Spleen (tissue), 11 donors: ENCODE measurements at regions not wholly inside any gene's neighbourhood (a gene's known extent, or its start where the extent isn't known, plus 50 kb on each side); places are given as distances from the start of the nearest gene placed in this dataset.

Experiments
- DNase-seq: peaks from one replicate; pipeline ENCODE4 v3.0.0-alpha.2; 2020
- H3K27ac ChIP-seq, 8 donors: fragments of 200-600 bp; sonication (generic) in 7 of 8; 1 replicate in 4 of 8; 2 replicates in 4 of 8; pipeline versions ENCODE4 v1.5.0 to v1.8.0; 2016 to 2021; ENCODE audit warnings: inconsistent platforms in 4 of 8, mild to moderate bottlenecking in 4 of 8, moderate library complexity in 1 of 8
- H3K27me3 ChIP-seq, 7 donors: fragments of 200-600 bp; sonication (generic) in 6 of 7; replicated peaks in 1 of 7; 1 replicate in 4 of 7; 2 replicates in 3 of 7; pipeline versions ENCODE4 v1.5.0 to v1.8.0; 2016 to 2021; ENCODE audit warnings: inconsistent platforms in 3 of 7, mild to moderate bottlenecking in 1 of 7
- H3K36me3 ChIP-seq, 6 donors: fragments of 200-600 bp; sonication (generic) in 5 of 6; 1 replicate in 4 of 6; 2 replicates in 2 of 6; pipeline versions ENCODE4 v1.5.0 to v1.8.0; 2016 to 2021; ENCODE audit warnings: inconsistent platforms in 2 of 6
- H3K4me1 ChIP-seq, 6 donors: fragments of 200-600 bp; sonication (generic) in 5 of 6; 1 replicate in 3 of 6; 2 replicates in 3 of 6; pipeline versions ENCODE4 v1.5.0 to v1.8.0; 2016 to 2021; ENCODE audit warnings: inconsistent platforms in 3 of 6
- H3K4me3 ChIP-seq, 8 donors: fragments of 200-600 bp; sonication (generic) in 7 of 8; 1 replicate in 4 of 8; 2 replicates in 4 of 8; pipeline versions ENCODE4 v1.5.0 to v1.8.0; 2016 to 2021; ENCODE audit warnings: inconsistent platforms in 4 of 8, mild to moderate bottlenecking in 4 of 8, moderate library complexity in 2 of 8
- H3K9me3 ChIP-seq, 8 donors: fragments of 200-600 bp; sonication (generic) in 7 of 8; 1 replicate in 4 of 8; 2 replicates in 4 of 8; pipeline versions ENCODE4 v1.5.0 to v1.8.0; 2016 to 2021; ENCODE audit warnings: inconsistent platforms in 4 of 8
- CTCF ChIP-seq, 11 experiments: fragments of 200-600 bp in 7 of 11; fragments of 450-650 bp in 4 of 11; sonication (generic) in 4 of 11; IDR thresholded peaks in 8 of 11; conservative IDR thresholded peaks in 3 of 11; 1 replicate in 7 of 11; 2 replicates in 4 of 11; pipeline versions ENCODE4 v1.4.0 to v1.8.0; 2016 to 2021; ENCODE audit warnings: antibody characterized with exemption in 11 of 11, inconsistent platforms in 4 of 11, mild to moderate bottlenecking in 1 of 11
- POLR2A ChIP-seq, 3 donors: fragments of 450-650 bp; IDR thresholded peaks; one replicate each; pipeline ENCODE4 v1.5.1; 2017; ENCODE audit warnings: antibody characterized with exemption in 3 of 3, mild to moderate bottlenecking in 1 of 3
- POLR2AphosphoS5 ChIP-seq, 3 donors: sonication (generic); formaldehyde crosslinking; IDR thresholded peaks; one replicate each; pipeline ENCODE4 v1.5.1; 2017; ENCODE audit warnings: antibody characterized with exemption in 3 of 3
- WGBS, 5 donors: extraction: QIAGEN DNeasy Blood & Tissue Kit in 3 of 5; methylation state at CpG; one replicate each; pipeline versions ENCODE4 v1.1.5 to v1.1.7; 2013 to 2018; 5-methylcytosine and 5-hydroxymethylcytosine counted together
- intact Hi-C: fragments of 100-400 bp; cut with DNase I; formaldehyde crosslinking; loops from one replicate; pipeline ENCODE4 v1.15.0; 2023; ENCODE audit warnings: low total_unique reads
- donor health status: healthy with polysubstance abuse.
- donor health status: DM: no; HTN: no; CAD: no; lungs with moderate emphysema.
- donor health status: DM: no; HTN: no; CAD: no.
- donor health status: Bipolar disorder and iron deficiency.
- donor health status: healthy.
- donor health status: DM: no; HTN: no; CAD: no.
- donor health status: DM: yes; HTN: yes; CAD: no.

GRCh38 chr6:144806222-144806621 lies 521.1 kb downstream of the UTRN start:
- no peak for DNase-seq
- no peak overlapping the region for H3K4me3 ChIP-seq
- H3K27ac ChIP-seq = no peak overlapping the region
- intact Hi-C loops = no loop called here
- no peaks in the 10 kb centered on the region for H3K27me3 ChIP-seq
- H3K4me1 ChIP-seq = peaks cover 0 to 4% (median 0%) of the 10 kb centered on the region in 6 donors
- TF ChIP-seq CTCF (IDR thresholded peaks at IDR 0.05 in 8 of 11, conservative IDR thresholded peaks at IDR 0.05 in 3 of 11) (no peak), POLR2AphosphoS5 (IDR thresholded peaks at IDR 0.05) (no peak), POLR2A (IDR thresholded peaks at IDR 0.05) (no peak)
- no peaks in the 10 kb centered on the region for H3K9me3 ChIP-seq
- H3K36me3 ChIP-seq = peaks cover 0 to 96% (median 32%) of the 10 kb centered on the region in 6 donors

DNA sequence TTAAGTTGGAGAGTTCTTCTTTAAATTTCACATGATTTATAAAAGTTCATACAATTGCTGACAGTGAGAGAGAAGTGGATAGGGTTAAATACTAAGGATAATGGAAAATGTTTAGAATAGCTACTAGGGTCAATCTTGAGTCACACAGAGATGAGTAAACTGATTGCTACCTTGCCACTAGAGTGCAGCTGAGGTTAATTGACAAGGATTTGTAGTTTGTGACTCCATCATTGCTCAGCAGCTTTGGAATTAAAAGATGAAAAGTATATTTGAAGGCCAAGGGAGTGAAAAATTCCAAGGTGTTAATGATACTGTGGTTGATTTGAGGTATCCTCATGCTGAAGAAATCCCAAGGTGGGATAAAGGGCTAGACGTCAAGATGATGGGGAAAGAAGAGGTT lies 524.0 kb downstream of the UTRN start:
- no peaks in the 10 kb centered on the region for H3K27me3 ChIP-seq
- H3K4me1 ChIP-seq = peaks cover 0 to 4% (median 0%) of the 10 kb centered on the region in 6 donors
- H3K9me3 ChIP-seq = no peaks in the 10 kb centered on the region
- WGBS, 5 donors = 61 to 98% (median 95%) methylated on average over 1 of the region's 1 CpG
- H3K4me3 ChIP-seq = no peak overlapping the region
- no peak overlapping the region for H3K27ac ChIP-seq
- TF ChIP-seq POLR2AphosphoS5 (IDR thresholded peaks at IDR 0.05) = no peak
- no peak for TF ChIP-seq CTCF (IDR thresholded peaks at IDR 0.05 in 8 of 11, conservative IDR thresholded peaks at IDR 0.05 in 3 of 11)
- H3K36me3 ChIP-seq = peaks cover 0 to 91% (median 34%) of the 10 kb centered on the region in 6 donors
- no peak for DNase-seq
- intact Hi-C loops = no loop called here

GRCh38 chr6:144809969-144810368 lies 524.8 kb downstream of the UTRN start:
- no peak for DNase-seq
- intact Hi-C loops = no loop called here
- H3K4me1 ChIP-seq = peaks cover 0 to under 1% (median 0%) of the 10 kb centered on the region in 6 donors
- no peaks in the 10 kb centered on the region for H3K27me3 ChIP-seq
- H3K36me3 ChIP-seq = peaks cover 0 to 91% (median 28%) of the 10 kb centered on the region in 6 donors
- 82 to 94% (median 87%) methylated on average over 5 of the region's 5 CpGs for WGBS, 5 donors
- H3K4me3 ChIP-seq = no peak overlapping the region
- no peak overlapping the region for H3K27ac ChIP-seq
- H3K9me3 ChIP-seq = no peaks in the 10 kb centered on the region
- TF ChIP-seq CTCF (IDR thresholded peaks at IDR 0.05 in 8 of 11, conservative IDR thresholded peaks at IDR 0.05 in 3 of 11) (no peak), POLR2AphosphoS5 (IDR thresholded peaks at IDR 0.05) (no peak), POLR2A (IDR thresholded peaks at IDR 0.05) (no peak)

DNA sequence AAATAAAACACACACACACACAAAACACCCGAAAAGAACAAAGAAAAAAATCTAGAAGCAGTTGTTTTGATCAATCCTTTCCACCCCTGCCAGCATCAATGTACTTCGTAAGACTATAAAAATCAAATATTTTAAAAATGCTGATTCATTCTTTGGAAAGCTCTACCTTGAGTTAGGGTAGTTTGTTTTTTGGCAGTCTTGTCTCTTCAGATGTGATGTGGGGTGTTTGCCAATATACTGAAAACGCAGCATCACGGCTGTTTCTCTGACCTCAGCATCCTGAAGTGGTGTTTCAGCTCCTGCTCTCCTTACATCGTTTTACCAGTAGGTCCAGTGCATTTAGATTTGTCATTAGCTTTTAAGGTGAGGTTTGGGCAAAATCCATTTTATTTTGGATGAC lies 526.0 kb downstream of the UTRN start:
- TF ChIP-seq POLR2A (IDR thresholded peaks at IDR 0.05) (no peak), POLR2AphosphoS5 (IDR thresholded peaks at IDR 0.05) (no peak), CTCF (IDR thresholded peaks at IDR 0.05 in 8 of 11, conservative IDR thresholded peaks at IDR 0.05 in 3 of 11) (no peak)
- Histone ChIP-seq H3K27me3 (no peaks in the 10 kb centered on the region), H3K4me3 (no peak overlapping the region), H3K9me3 (no peaks in the 10 kb centered on the region), H3K4me1 (no peaks in the 10 kb centered on the region), H3K27ac (no peak overlapping the region), H3K36me3 (peaks cover 0 to 91% (median 29%) of the 10 kb centered on the region in 6 donors)
- WGBS, 5 donors = 87 to 95% (median 92%) methylated on average over 5 of the region's 5 CpGs
- intact Hi-C loops = no loop called here
- DNase-seq = no peak
